H9 (cell line): ENCODE measurements at regions not wholly inside any gene's neighbourhood (a gene's known extent, or its start where the extent isn't known, plus 50 kb on each side); places are given as distances from the start of the nearest gene placed in this dataset.

Experiments
- DNase-seq: peaks from one replicate; pipeline ENCODE4 v3.0.0-alpha.2; 2017
- H2AFZ ChIP-seq: one replicate; pipeline ENCODE4 v1.6.1; 2013; ENCODE audit warnings: mild to moderate bottlenecking, low read length, control low read depth, moderate library complexity
- H2AK5ac ChIP-seq: 2 replicates; pipeline ENCODE4 v1.6.1; 2013; ENCODE audit warnings: low read length, control low read depth, mixed read lengths; ENCODE audit not compliant: insufficient read length
- H2BK120ac ChIP-seq: one replicate; pipeline ENCODE4 v1.6.1; 2013; ENCODE audit warnings: low read depth, mild to moderate bottlenecking, low read length, control low read depth, inconsistent platforms; ENCODE audit not compliant: poor library complexity, severe bottlenecking
- H2BK12ac ChIP-seq: 2 replicates; pipeline ENCODE4 v1.6.1; 2013; ENCODE audit warnings: low read length, control low read depth, mixed read lengths, low read depth; ENCODE audit not compliant: insufficient read length
- H2BK15ac ChIP-seq: 2 replicates; pipeline ENCODE4 v1.6.1; 2013; ENCODE audit warnings: low read depth, low read length, control low read depth
- H2BK20ac ChIP-seq: one replicate; pipeline ENCODE4 v1.6.1; 2013; ENCODE audit warnings: low read depth, mild to moderate bottlenecking, low read length, control low read depth, inconsistent platforms; ENCODE audit not compliant: poor library complexity, severe bottlenecking
- H2BK5ac ChIP-seq: 2 replicates; pipeline ENCODE4 v1.6.1; 2013; ENCODE audit warnings: low read length, control low read depth, mixed read lengths; ENCODE audit not compliant: insufficient read length
- H3K14ac ChIP-seq: 2 replicates; pipeline ENCODE4 v1.6.1; 2013; ENCODE audit warnings: low read length, control low read depth; ENCODE audit not compliant: insufficient read depth
- H3K18ac ChIP-seq: 2 replicates; pipeline ENCODE4 v1.6.1; 2013; ENCODE audit warnings: low read depth, mild to moderate bottlenecking, mixed read lengths, low read length, control low read depth; ENCODE audit not compliant: insufficient read length
- H3K23ac ChIP-seq: 2 replicates; pipeline ENCODE4 v1.6.1; 2013; ENCODE audit warnings: low read length, control low read depth, mixed read lengths, low read depth; ENCODE audit not compliant: insufficient read length
- H3K23me2 ChIP-seq: 2 replicates; pipeline ENCODE4 v1.6.1; 2013; ENCODE audit warnings: low read depth, mild to moderate bottlenecking, mixed read lengths, low read length, control low read depth; ENCODE audit not compliant: insufficient read length, poor library complexity, severe bottlenecking
- H3K27ac ChIP-seq: 2 replicates; pipeline ENCODE4 v1.5.1; 2013; ENCODE audit warnings: low read length, control low read depth, mixed read lengths, low read depth; ENCODE audit not compliant: insufficient read length
- H3K27me3 ChIP-seq: 2 replicates; pipeline ENCODE4 v1.6.1; 2013; ENCODE audit warnings: low read length, control low read depth, inconsistent platforms; ENCODE audit not compliant: insufficient read depth
- H3K4ac ChIP-seq: 2 replicates; pipeline ENCODE4 v1.6.1; 2013; ENCODE audit warnings: low read depth, mild to moderate bottlenecking, control low read depth, inconsistent platforms, low read length, moderate library complexity
- H3K4me1 ChIP-seq: 2 replicates; pipeline ENCODE4 v1.6.1; 2013; ENCODE audit warnings: low read length, control low read depth, inconsistent platforms; ENCODE audit not compliant: insufficient read depth
- H3K4me2 ChIP-seq: 2 replicates; pipeline ENCODE4 v1.6.1; 2013; ENCODE audit warnings: low read length, control low read depth, mixed read lengths; ENCODE audit not compliant: insufficient read length, insufficient read depth
- H3K56ac ChIP-seq: 2 replicates; pipeline ENCODE4 v1.6.1; 2013; ENCODE audit warnings: low read depth, mild to moderate bottlenecking, mixed read lengths, low read length, control low read depth; ENCODE audit not compliant: insufficient read length
- H3K79me1 ChIP-seq: 2 replicates; pipeline ENCODE4 v1.6.1; 2013; ENCODE audit warnings: low read depth, mild to moderate bottlenecking, moderate library complexity, low read length, control low read depth, inconsistent platforms; ENCODE audit not compliant: insufficient read depth, poor library complexity, severe bottlenecking
- H3K79me2 ChIP-seq: 2 replicates; pipeline ENCODE4 v1.6.1; 2013; ENCODE audit warnings: low read length, control low read depth, inconsistent platforms; ENCODE audit not compliant: insufficient read depth
- H3K9ac ChIP-seq: 2 replicates; pipeline ENCODE4 v1.6.1; 2013; ENCODE audit warnings: low read length, control low read depth, mixed read lengths; ENCODE audit not compliant: insufficient read length; ENCODE audit errors: extremely low read depth
- H3K9me3 ChIP-seq: one replicate; pipeline ENCODE4 v1.6.1; 2013; ENCODE audit warnings: low read depth, low read length, inconsistent platforms; ENCODE audit not compliant: control insufficient read depth
- H3T11ph ChIP-seq: one replicate; pipeline ENCODE4 v1.6.1; 2013; ENCODE audit warnings: mild to moderate bottlenecking, low read length, control low read depth, inconsistent platforms
- H4K20me1 ChIP-seq: one replicate; pipeline ENCODE4 v1.6.1; 2013; ENCODE audit not compliant: control insufficient read depth, insufficient read length, insufficient read depth
- H4K5ac ChIP-seq: 2 replicates; pipeline ENCODE4 v1.6.1; 2013; ENCODE audit warnings: low read depth, mild to moderate bottlenecking, mixed read lengths, low read length, control low read depth; ENCODE audit not compliant: insufficient read length
- H4K8ac ChIP-seq: replicated peaks from 2 replicates; pipeline ENCODE4 v1.6.1; 2013; ENCODE audit warnings: low read length, control low read depth, mixed read lengths, low read depth; ENCODE audit not compliant: insufficient read length
- H4K91ac ChIP-seq: 2 replicates; pipeline ENCODE4 v1.6.1; 2013; ENCODE audit warnings: low read depth, mild to moderate bottlenecking, moderate library complexity, mixed read lengths, low read length, control low read depth; ENCODE audit not compliant: insufficient read length
- H3K27ac Mint-ChIP-seq, 3 experiments: 2 replicates in 2 of 3; 3 replicates in 1 of 3; pipeline ENCODE4 v1.8.0; 2020 to 2021; ENCODE audit warnings: mixed read lengths in 3 of 3, mild to moderate bottlenecking in 1 of 3, moderate library complexity in 1 of 3
- H3K27me3 Mint-ChIP-seq: 2 replicates; pipeline ENCODE4 v1.8.0; 2021; ENCODE audit warnings: low read depth, mild to moderate bottlenecking, moderate library complexity, mixed read lengths
- H3K36me3 Mint-ChIP-seq, 3 experiments: 2 replicates in 2 of 3; 3 replicates in 1 of 3; pipeline ENCODE4 v1.8.0; 2020 to 2021; ENCODE audit warnings: low read depth in 3 of 3, mixed read lengths in 3 of 3; ENCODE audit not compliant: insufficient read depth in 1 of 3
- H3K4me1 Mint-ChIP-seq, 2 experiments: 2 replicates each; pipeline ENCODE4 v1.8.0; 2020; ENCODE audit warnings: mixed read lengths in 2 of 2
- H3K4me3 Mint-ChIP-seq, 2 experiments: 2 replicates in 1 of 2; 3 replicates in 1 of 2; pipeline ENCODE4 v1.8.0; 2020 to 2021; ENCODE audit warnings: mild to moderate bottlenecking in 2 of 2, mixed read lengths in 2 of 2, moderate library complexity in 1 of 2
- H3K9me3 Mint-ChIP-seq, 2 experiments: 2 replicates in 1 of 2; 3 replicates in 1 of 2; pipeline ENCODE4 v1.8.0; 2020; ENCODE audit warnings: mild to moderate bottlenecking in 2 of 2, mixed read lengths in 2 of 2, moderate library complexity in 1 of 2
- CTCF ChIP-seq: fragments of 200-600 bp; sonication (generic); conservative IDR thresholded peaks from 3 replicates; pipeline ENCODE4 v1.8.0; 2021; ENCODE audit warnings: antibody characterized with exemption, mild to moderate bottlenecking
- WGBS: extraction: QIAGEN DNeasy Blood & Tissue Kit; methylation state at CpG from one replicate; pipeline ENCODE4 v1.1.7; 2013; ENCODE audit warnings: missing lambda C conversion rate, low lambda C conversion rate, mixed read lengths; ENCODE audit not compliant: insufficient read length; ENCODE audit errors: extremely low coverage; 5-methylcytosine and 5-hydroxymethylcytosine counted together

DNA sequence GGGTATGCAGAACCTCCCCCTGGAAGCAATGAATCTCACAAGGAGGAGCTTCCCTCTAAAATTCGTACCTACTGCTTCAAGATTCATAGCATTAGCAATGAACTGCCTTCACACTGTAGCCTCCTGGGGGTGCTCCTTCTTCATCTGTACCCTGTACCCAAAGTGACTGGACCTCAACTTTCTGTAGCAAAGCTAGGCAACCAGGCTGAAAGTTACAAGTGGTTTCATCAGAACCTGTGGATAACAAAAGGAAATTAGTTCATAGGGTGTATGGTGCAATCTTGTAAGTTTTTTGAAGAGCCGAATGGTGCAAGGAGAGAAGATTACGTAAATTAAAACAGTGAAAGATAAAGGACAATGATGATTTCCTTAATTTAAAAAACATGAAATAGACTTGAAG, 1541.7 kb upstream of the FLRT2 start:
- no peaks in the 10 kb centered on the region for H3K27me3 Mint-ChIP-seq
- no peak overlapping the region for H3K4me3 Mint-ChIP-seq
- Histone ChIP-seq H3K79me1 (no peaks in the 10 kb centered on the region), H2BK20ac (no peak overlapping the region), H3K9me3 (no peaks in the 10 kb centered on the region), H3K4me1 (no peaks in the 10 kb centered on the region), H4K20me1 (no peaks in the 10 kb centered on the region), H3K9ac (no peak overlapping the region), H3K79me2 (no peaks in the 10 kb centered on the region), H2BK120ac (no peak overlapping the region), H4K5ac (no peak overlapping the region), H2AK5ac (no peak overlapping the region), H3K18ac (no peak overlapping the region), H3K23ac (no peak overlapping the region), H2BK12ac (no peak overlapping the region), H2AFZ (no peak overlapping the region), H3K27ac (no peak overlapping the region), H3K4me2 (no peak overlapping the region), H2BK15ac (no peak overlapping the region), H3T11ph (no peak overlapping the region), H2BK5ac (no peak overlapping the region), H3K27me3 (no peaks in the 10 kb centered on the region), H3K4ac (no peak overlapping the region), H3K14ac (no peak overlapping the region), H4K8ac (no peak overlapping the region), H4K91ac (no peak overlapping the region), H3K56ac (no peak overlapping the region), H3K23me2 (no peaks in the 10 kb centered on the region)
- no CpG with 5 or more reads among the region's 3 CpGs for WGBS
- no peak for DNase-seq
- H3K4me1 Mint-ChIP-seq, result peaks cover 2 to 7% of the 10 kb centered on the region in 2 experiments; a peak in 1 of 4 replicates
- peaks cover 6 to 13% of the 10 kb centered on the region in 2 experiments; a peak in 3 of 5 replicates for H3K9me3 Mint-ChIP-seq
- H3K36me3 Mint-ChIP-seq, result peaks cover 0 to 5% (median 4%) of the 10 kb centered on the region in 3 experiments; a peak in 4 of 7 replicates
- no peak overlapping the region for H3K27ac Mint-ChIP-seq
- no peak for TF ChIP-seq CTCF
